ENCODE measurements at regions not wholly inside any gene's neighbourhood (a gene's known extent, or its start where the extent isn't known, plus 50 kb on each side); places are given as distances from the start of the nearest gene placed in this dataset.

- no peak for TF ChIP-seq REST (IDR thresholded peaks at IDR 0.05; ENCODE audit: insufficient read depth in 1 of 2, low read depth in 2 of 2, low read length in 2 of 2)
- TF ChIP-seq TAF1 (IDR thresholded peaks at IDR 0.05; ENCODE audit: borderline replicate concordance, insufficient read depth, low read length): no peak
- TF ChIP-seq SIN3A (IDR thresholded peaks at IDR 0.05; ENCODE audit: borderline replicate concordance, insufficient read depth, low read length): no peak
Measured at GRCh38 chr13:94854688-94855087, 142.3 kb upstream of the SOX21 start.
